ENCODE measurements at regions not wholly inside any gene's neighbourhood (a gene's known extent, or its start where the extent isn't known, plus 50 kb on each side); places are given as distances from the start of the nearest gene placed in this dataset.

GRCh38 chr7:85322252-85322651 lies 135.4 kb upstream of the SEMA3D start:
- H2AFZ ChIP-seq (ENCODE audit: low read length), result no peak overlapping the region
- TF ChIP-seq EZH2phosphoT487 (IDR thresholded peaks at IDR 0.05; ENCODE audit: borderline replicate concordance) (no peak), CTCF (conservative IDR thresholded peaks at IDR 0.05; ENCODE audit: low read length) (no peak)
- no peak overlapping the region for H3K9ac ChIP-seq (ENCODE audit: low read depth, low read length, poor library complexity, severe bottlenecking)

GRCh38 chr7:85320699-85321476 lies 134.0 kb upstream of the SEMA3D start:
- Histone ChIP-seq H3K9me2 (replicated peaks; ENCODE audit: low read depth, low read length) (no peaks in the 10 kb centered on the region; the same call in 1 of the 2 replicates), H3K4me3 (ENCODE audit: low read length, poor library complexity, severe bottlenecking) (no peak overlapping the region), H3F3A (ENCODE audit: low read depth) (no peaks in the 10 kb centered on the region), H3K4me1 (ENCODE audit: insufficient read depth, low read length, poor library complexity, severe bottlenecking) (no peaks in the 10 kb centered on the region), H3K36me3 (ENCODE audit: insufficient read depth, low read length) (no peaks in the 10 kb centered on the region), H3K27me3 (ENCODE audit: insufficient read depth, low read length, poor library complexity, severe bottlenecking) (no peaks in the 10 kb centered on the region), H2AFZ (ENCODE audit: low read length) (no peak overlapping the region), H4K20me1 (ENCODE audit: insufficient read depth, low read length, poor library complexity, severe bottlenecking) (no peaks in the 10 kb centered on the region), H3K9ac (ENCODE audit: low read depth, low read length, poor library complexity, severe bottlenecking) (no peak overlapping the region), H3K4me2 (ENCODE audit: low read depth, low read length, poor library complexity, severe bottlenecking) (no peak overlapping the region), H3K79me2 (ENCODE audit: insufficient read depth, low read length) (no peaks in the 10 kb centered on the region), H3K9me3 (ENCODE audit: insufficient read depth, low read depth, low read length) (no peaks in the 10 kb centered on the region)
- TF ChIP-seq EZH2phosphoT487 (IDR thresholded peaks at IDR 0.05; ENCODE audit: borderline replicate concordance), result no peak
- no peak for TF ChIP-seq CTCF (conservative IDR thresholded peaks at IDR 0.05; ENCODE audit: low read length)

More at GRCh38 chr7:85322252-85322651, 135.4 kb upstream of the SEMA3D start:
- H3K4me2 ChIP-seq (ENCODE audit: low read depth, low read length, poor library complexity, severe bottlenecking), result no peak overlapping the region
- no peaks in the 10 kb centered on the region; the same call in 1 of the 2 replicates for H3K9me2 ChIP-seq (replicated peaks; ENCODE audit: low read depth, low read length)
- no peaks in the 10 kb centered on the region for H3K27me3 ChIP-seq (ENCODE audit: insufficient read depth, low read length, poor library complexity, severe bottlenecking)
- H3K4me1 ChIP-seq (ENCODE audit: insufficient read depth, low read length, poor library complexity, severe bottlenecking), result no peaks in the 10 kb centered on the region
- H3K36me3 ChIP-seq (ENCODE audit: insufficient read depth, low read length), result no peaks in the 10 kb centered on the region
- no peaks in the 10 kb centered on the region for H4K20me1 ChIP-seq (ENCODE audit: insufficient read depth, low read length, poor library complexity, severe bottlenecking)
- H3K9me3 ChIP-seq (ENCODE audit: insufficient read depth, low read depth, low read length), result no peaks in the 10 kb centered on the region
- no peak overlapping the region for H3K4me3 ChIP-seq (ENCODE audit: low read length, poor library complexity, severe bottlenecking)
- no peaks in the 10 kb centered on the region for H3K79me2 ChIP-seq (ENCODE audit: insufficient read depth, low read length)
- no peaks in the 10 kb centered on the region for H3F3A ChIP-seq (ENCODE audit: low read depth)

GRCh38 chr7:85316489-85316888 lies 129.6 kb upstream of the SEMA3D start:
- no peaks in the 10 kb centered on the region for H3K9me3 ChIP-seq (ENCODE audit: insufficient read depth, low read depth, low read length)
- H3K36me3 ChIP-seq (ENCODE audit: insufficient read depth, low read length), result no peaks in the 10 kb centered on the region
- H4K20me1 ChIP-seq (ENCODE audit: insufficient read depth, low read length, poor library complexity, severe bottlenecking), result no peaks in the 10 kb centered on the region
- no peaks in the 10 kb centered on the region for H3F3A ChIP-seq (ENCODE audit: low read depth)
- no peaks in the 10 kb centered on the region; the same call in 1 of the 2 replicates for H3K9me2 ChIP-seq (replicated peaks; ENCODE audit: low read depth, low read length)
- no peak overlapping the region for H3K4me2 ChIP-seq (ENCODE audit: low read depth, low read length, poor library complexity, severe bottlenecking)
- H2AFZ ChIP-seq (ENCODE audit: low read length), result no peak overlapping the region
- TF ChIP-seq CTCF (conservative IDR thresholded peaks at IDR 0.05; ENCODE audit: low read length) (no peak), EZH2phosphoT487 (IDR thresholded peaks at IDR 0.05; ENCODE audit: borderline replicate concordance) (no peak)
- H3K4me1 ChIP-seq (ENCODE audit: insufficient read depth, low read length, poor library complexity, severe bottlenecking), result no peaks in the 10 kb centered on the region
- no peak overlapping the region for H3K9ac ChIP-seq (ENCODE audit: low read depth, low read length, poor library complexity, severe bottlenecking)
- H3K79me2 ChIP-seq (ENCODE audit: insufficient read depth, low read length), result no peaks in the 10 kb centered on the region
- no peak overlapping the region for H3K4me3 ChIP-seq (ENCODE audit: low read length, poor library complexity, severe bottlenecking)
- H3K27me3 ChIP-seq (ENCODE audit: insufficient read depth, low read length, poor library complexity, severe bottlenecking), result no peaks in the 10 kb centered on the region

All from Loucy (cell line).